ENCODE measurements at regions not wholly inside any gene's neighbourhood (a gene's known extent, or its start where the extent isn't known, plus 50 kb on each side); places are given as distances from the start of the nearest gene placed in this dataset.

GRCh38 chr1:221411283-221411682 lies 330.6 kb downstream of the DUSP10 start:
- H3K27ac ChIP-seq (ENCODE audit: insufficient read depth, low read depth, low read length): peak overlapping the region; percentile 85
- no peaks in the 10 kb centered on the region for H3K36me3 ChIP-seq (ENCODE audit: control insufficient read depth in 2 of 2, extremely low read depth in 1 of 2, insufficient read depth in 2 of 2, low read length in 2 of 2)
- H3K79me2 ChIP-seq (ENCODE audit: control insufficient read depth, insufficient read depth, low read length): no peaks in the 10 kb centered on the region
- no peaks in the 10 kb centered on the region for H4K20me1 ChIP-seq (replicated peaks; ENCODE audit: control insufficient read depth, extremely low read depth, insufficient read depth, low read length)
- CTCF ChIA-PET: interaction anchor here (0.7 to 4.0 kb wide), 7 partner anchors 11 to 601 kb away, joined by 3 to 25 read pairs (median 5); partner anchors contain the start of gene HLX
- BruUV-seq (replicated peaks): no TSS peak
- peak overlapping the region; percentile 12 for H3K9ac ChIP-seq (replicated peaks; ENCODE audit: extremely low read depth, insufficient read depth, low read length)
- peaks cover 37% of the 10 kb centered on the region for H3K4me1 ChIP-seq (ENCODE audit: control insufficient read depth, extremely low read depth, insufficient read depth, low read length)
- peak; percentile 85 for DNase-seq (ENCODE audit: low read depth, low spot score)
- H3K4me3 ChIP-seq (replicated peaks in 1 of 3; ENCODE audit: insufficient read depth in 1 of 3, low read depth in 1 of 3, low read length in 3 of 3): no peak overlapping the region
- intact Hi-C loops (cut with micrococcal nuclease): loop anchor here (1.0 to 10.0 kb wide), 5 partner anchors 17 to 535 kb away; no protein-coding TSS in a partner anchor
- FAIRE-seq: peak; percentile 90
- peak overlapping the region; percentile 31 for H3K4me2 ChIP-seq (ENCODE audit: insufficient read depth, low read length)
- TF ChIP-seq JUN (IDR thresholded peaks at IDR 0.05; ENCODE audit: borderline replicate concordance, insufficient read depth, insufficient read length, low read depth) (peak; percentile 61), POLR2A (IDR thresholded peaks at IDR 0.05; ENCODE audit: low read depth, low read length) (no peak), MAX (IDR thresholded peaks at IDR 0.05; ENCODE audit: insufficient read depth, insufficient read length) (no peak), POLR2AphosphoS5 (IDR thresholded peaks at IDR 0.05; ENCODE audit: insufficient read depth, low read depth, low read length) (peak; percentile 25), EZH2 (IDR thresholded peaks at IDR 0.05; ENCODE audit: borderline replicate concordance, low read depth, low read length, severe bottlenecking) (no peak), FOS (IDR thresholded peaks at IDR 0.05; ENCODE audit: borderline replicate concordance, insufficient read depth, low read length) (no peak), MYC (IDR thresholded peaks at IDR 0.05; ENCODE audit: low read depth, low read length) (no peak), GATA2 (IDR thresholded peaks at IDR 0.05; ENCODE audit: insufficient read depth, insufficient read length, low read depth, low read length) (peak; percentile 80), CTCF (IDR thresholded peaks at IDR 0.05; ENCODE audit: extremely low read depth in 1 of 2, insufficient read depth in 1 of 2, low read depth in 1 of 2, low read length in 2 of 2) (no peak)
- no peaks in the 10 kb centered on the region for H3K9me1 ChIP-seq (replicated peaks; ENCODE audit: control insufficient read depth, extremely low read depth, insufficient read depth, low read length)
- no peak overlapping the region for H2AFZ ChIP-seq (ENCODE audit: low read depth, low read length)
- peaks cover 0 to 6% of the 10 kb centered on the region in 2 experiments for H3K27me3 ChIP-seq (ENCODE audit: control insufficient read depth in 2 of 2, insufficient read depth in 2 of 2, low read length in 2 of 2)
- POLR2A ChIA-PET: no interaction called here
- dilution Hi-C loops (cut with MboI; ENCODE audit: extremely low pct_ligation_motif_present, low sequenced_read_pairs): no loop called here
- no peaks in the 10 kb centered on the region for H3K9me3 ChIP-seq (replicated peaks; ENCODE audit: control insufficient read depth, insufficient read depth, low read length)
